Fibroblast of skin of right biceps (primary cell): ENCODE measurements at regions not wholly inside any gene's neighbourhood (a gene's known extent, or its start where the extent isn't known, plus 50 kb on each side); places are given as distances from the start of the nearest gene placed in this dataset.

Experiments
- DNase-seq: peaks from one replicate; pipeline ENCODE4 v3.0.0-alpha.2; 2013

- DNase-seq = no peak
These were observed 179.3 kb downstream of the OMA1 start for GRCh38 chr1:58367217-58367616.

GRCh38 chr1:58365328-58365727 lies 181.2 kb downstream of the OMA1 start:
- DNase-seq = no peak

GRCh38 chr1:58363585-58363984 lies 182.9 kb downstream of the OMA1 start:
- peak; percentile 17 for DNase-seq

GRCh38 chr1:58361134-58361533 lies 185.4 kb downstream of the OMA1 start:
- no peak for DNase-seq

- peak; percentile 17 for DNase-seq
These were observed 188.2 kb downstream of the OMA1 start for GRCh38 chr1:58358346-58358745.

GRCh38 chr1:58356402-58356801 lies 190.1 kb downstream of the OMA1 start:
- DNase-seq = no peak

GRCh38 chr1:58353168-58353567 lies 193.4 kb downstream of the OMA1 start:
- DNase-seq = no peak

- DNase-seq = no peak
These were observed 193.9 kb downstream of the OMA1 start for GRCh38 chr1:58352476-58353092.

GRCh38 chr1:58346036-58346355 lies 200.5 kb downstream of the OMA1 start:
- DNase-seq = no peak

- no peak for DNase-seq
These were observed 201.1 kb downstream of the OMA1 start for GRCh38 chr1:58345215-58346035.

- DNase-seq = no peak
These were observed 206.3 kb downstream of the OMA1 start for GRCh38 chr1:58340185-58340584.

- no peak for DNase-seq
These were observed 208.4 kb downstream of the OMA1 start for GRCh38 chr1:58338081-58338480.

- peak; percentile 5 for DNase-seq
These were observed 213.0 kb downstream of the OMA1 start for GRCh38 chr1:58333511-58333910.

- peak; percentile 70 for DNase-seq
These were observed 215.4 kb downstream of the OMA1 start for GRCh38 chr1:58331156-58331555.

- no peak for DNase-seq
These were observed 220.7 kb downstream of the OMA1 start for GRCh38 chr1:58325866-58326265.

- no peak for DNase-seq
These were observed 222.0 kb downstream of the OMA1 start for GRCh38 chr1:58324558-58324957.

- DNase-seq = peak; percentile 74
These were observed 228.1 kb downstream of the OMA1 start for GRCh38 chr1:58318157-58319005.

GRCh38 chr1:58317694-58318093 lies 228.8 kb downstream of the OMA1 start:
- DNase-seq = no peak

- no peak for DNase-seq
These were observed 229.4 kb downstream of the OMA1 start for GRCh38 chr1:58317086-58317485.

GRCh38 chr1:58316141-58316540 lies 230.4 kb downstream of the OMA1 start:
- no peak for DNase-seq

- DNase-seq = no peak
These were observed 233.5 kb downstream of the OMA1 start for GRCh38 chr1:58312971-58313563.

- DNase-seq = no peak
These were observed 234.1 kb downstream of the OMA1 start for GRCh38 chr1:58312461-58312860.

- DNase-seq = no peak
These were observed 235.6 kb downstream of the OMA1 start for GRCh38 chr1:58310881-58311280.
